Ovary (tissue), 7 donors: ENCODE measurements at regions not wholly inside any gene's neighbourhood (a gene's known extent, or its start where the extent isn't known, plus 50 kb on each side); places are given as distances from the start of the nearest gene placed in this dataset.

Source experiments
- DNase-seq, 5 donors: peaks; one replicate each; pipeline ENCODE4 v3.0.0-alpha.2; 2019 to 2020
- H3K27ac ChIP-seq, 2 donors: fragments of 200-600 bp; one replicate each; pipeline versions ENCODE4 v1.5.1 to v1.8.0; 2019 to 2022
- H3K27me3 ChIP-seq: fragments of 200-600 bp; one replicate; pipeline ENCODE4 v1.8.0; 2022
- H3K36me3 ChIP-seq: fragments of 200-600 bp; sonication (generic); one replicate; pipeline ENCODE4 v1.5.1; 2019
- H3K4me1 ChIP-seq: one replicate; pipeline ENCODE4 v1.8.1; 2013; ENCODE audit warnings: mild to moderate bottlenecking, moderate library complexity; ENCODE audit not compliant: insufficient read depth
- H3K4me3 ChIP-seq: fragments of 200-600 bp; sonication (generic); one replicate; pipeline ENCODE4 v1.5.1; 2017
- H3K9me3 ChIP-seq, 2 donors: fragments of 200-600 bp in 1 of 2; sonication (generic) in 1 of 2; one replicate each; pipeline versions ENCODE4 v1.5.1 to v1.8.1; 2013 to 2019; ENCODE audit warnings: mild to moderate bottlenecking in 1 of 2, moderate library complexity in 1 of 2
- CTCF ChIP-seq, 3 donors: fragments of 450-650 bp in 2 of 3; fragments of 200-600 bp in 1 of 3; IDR thresholded peaks; one replicate each; pipeline versions ENCODE4 v1.5.1 to v1.8.0; 2016 to 2022; ENCODE audit warnings: antibody characterized with exemption in 3 of 3, mild to moderate bottlenecking in 1 of 3
- EP300 ChIP-seq: sonication (generic); formaldehyde crosslinking; IDR thresholded peaks from one replicate; pipeline ENCODE4 v1.6.1; 2017; ENCODE audit warnings: antibody characterized with exemption
- POLR2A ChIP-seq: fragments of 450-650 bp; IDR thresholded peaks from one replicate; pipeline ENCODE4 v1.6.1; 2017; ENCODE audit warnings: antibody characterized with exemption, mild to moderate bottlenecking, moderate library complexity
- WGBS, 3 donors: extraction: QIAGEN DNeasy Blood & Tissue Kit in 1 of 3; methylation state at CpG; one replicate each; pipeline versions ENCODE4 v1.1.5 to v1.1.7; 2013 to 2017; 5-methylcytosine and 5-hydroxymethylcytosine counted together
- intact Hi-C, 4 donors: fragments of 100-400 bp; cut with DNase I; formaldehyde crosslinking; loops; one replicate each; pipeline versions ENCODE4 v1.11.0 to v1.15.1; 2022 to 2023
- donor health status: DM: no; HTN: no; CAD: no; lungs with moderate emphysema.
- donor health status: DM: no; HTN: no; CAD: no.
- donor health status: Bipolar disorder and iron deficiency.
- donor health status: DM: no; HTN: no; CAD: no.
- donor health status: DM: yes; HTN: yes; CAD: no.

DNA sequence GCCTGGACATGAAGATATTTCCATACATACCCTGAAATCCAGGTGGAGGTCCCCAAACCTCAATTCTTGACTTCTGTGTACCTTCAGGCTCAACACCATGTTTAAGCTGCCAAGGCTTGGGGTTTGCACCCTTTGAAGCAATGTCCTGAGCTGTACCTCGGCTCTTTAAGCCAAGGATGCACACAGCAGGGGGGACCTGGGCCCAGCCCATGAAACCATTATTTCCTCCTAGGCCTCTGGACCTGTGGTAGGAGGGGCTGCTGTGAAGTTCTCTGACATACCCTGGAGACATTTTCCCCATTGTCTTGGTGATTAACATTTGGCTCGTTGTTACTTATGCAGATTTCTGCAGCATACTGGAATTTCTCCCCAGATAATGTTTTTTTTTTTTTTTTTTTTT is 184.3 kb upstream of the RGS18 start:
- Histone ChIP-seq H3K4me1 (no peaks in the 10 kb centered on the region), H3K4me3 (no peak overlapping the region), H3K27me3 (no peaks in the 10 kb centered on the region), H3K9me3 (no peaks in the 10 kb centered on the region), H3K36me3 (no peaks in the 10 kb centered on the region), H3K27ac (no peak overlapping the region)
- intact Hi-C loops = no loop called here
- WGBS, 3 donors = 73 to 89% (median 84%) methylated on average over 2 of the region's 2 CpGs
- DNase-seq = no peak
- TF ChIP-seq EP300 (no peak), POLR2A (no peak), CTCF (IDR thresholded peaks at IDR 0.05) (no peak)

GRCh38 chr1:191977874-191978506 is 180.3 kb upstream of the RGS18 start:
- H3K27me3 ChIP-seq = no peaks in the 10 kb centered on the region
- H3K9me3 ChIP-seq = no peaks in the 10 kb centered on the region
- no peaks in the 10 kb centered on the region for H3K4me1 ChIP-seq
- no peak for DNase-seq
- no peak overlapping the region for H3K27ac ChIP-seq
- H3K4me3 ChIP-seq = no peak overlapping the region
- TF ChIP-seq POLR2A = no peak
- TF ChIP-seq CTCF (IDR thresholded peaks at IDR 0.05) = no peak
- no peak for TF ChIP-seq EP300
- H3K36me3 ChIP-seq = no peaks in the 10 kb centered on the region
- WGBS, 3 donors = 94 to 95% (median 95%) methylated on average over 1 of the region's 1 CpG
- intact Hi-C loops = no loop called here

GRCh38 chr1:191984856-191985255 is 173.4 kb upstream of the RGS18 start:
- intact Hi-C loops = no loop called here
- TF ChIP-seq CTCF (IDR thresholded peaks at IDR 0.05) (no peak), POLR2A (no peak), EP300 (no peak)
- 31 to 36% (median 33%) methylated on average over 6 of the region's 6 CpGs for WGBS, 3 donors
- no peaks in the 10 kb centered on the region for H3K9me3 ChIP-seq
- no peaks in the 10 kb centered on the region for H3K27me3 ChIP-seq
- H3K4me1 ChIP-seq = no peaks in the 10 kb centered on the region
- DNase-seq = no peak
- H3K36me3 ChIP-seq = no peaks in the 10 kb centered on the region
- no peak overlapping the region for H3K4me3 ChIP-seq
- H3K27ac ChIP-seq = no peak overlapping the region

- no peak overlapping the region for H3K4me3 ChIP-seq
- no peaks in the 10 kb centered on the region for H3K27me3 ChIP-seq
- intact Hi-C loops = no loop called here
- H3K36me3 ChIP-seq = no peaks in the 10 kb centered on the region
- no peaks in the 10 kb centered on the region for H3K9me3 ChIP-seq
- TF ChIP-seq CTCF (IDR thresholded peaks at IDR 0.05) (no peak), EP300 (no peak), POLR2A (no peak)
- no peak for DNase-seq
- H3K4me1 ChIP-seq = no peaks in the 10 kb centered on the region
- no peak overlapping the region for H3K27ac ChIP-seq
Measured at GRCh38 chr1:191992118-191992517, 166.1 kb upstream of the RGS18 start.
